Lower leg skin (tissue), 3 donors: ENCODE measurements at regions not wholly inside any gene's neighbourhood (a gene's known extent, or its start where the extent isn't known, plus 50 kb on each side); places are given as distances from the start of the nearest gene placed in this dataset.

Experiments
- POLR2A ChIP-seq, 2 donors: fragments of 450-650 bp; IDR thresholded peaks; one replicate each; pipeline ENCODE4 v1.6.1; 2016 to 2017; ENCODE audit warnings: antibody characterized with exemption in 2 of 2, mild to moderate bottlenecking in 1 of 2, moderate library complexity in 1 of 2
- TF ChIP-seq, protein P1 (sequence below), 3 donors: fragments of 450-650 bp; IDR thresholded peaks; one replicate each; pipeline ENCODE4 v1.5.1; 2016; ENCODE audit warnings: antibody characterized with exemption in 3 of 3, mild to moderate bottlenecking in 3 of 3, moderate library complexity in 2 of 3

DNA sequence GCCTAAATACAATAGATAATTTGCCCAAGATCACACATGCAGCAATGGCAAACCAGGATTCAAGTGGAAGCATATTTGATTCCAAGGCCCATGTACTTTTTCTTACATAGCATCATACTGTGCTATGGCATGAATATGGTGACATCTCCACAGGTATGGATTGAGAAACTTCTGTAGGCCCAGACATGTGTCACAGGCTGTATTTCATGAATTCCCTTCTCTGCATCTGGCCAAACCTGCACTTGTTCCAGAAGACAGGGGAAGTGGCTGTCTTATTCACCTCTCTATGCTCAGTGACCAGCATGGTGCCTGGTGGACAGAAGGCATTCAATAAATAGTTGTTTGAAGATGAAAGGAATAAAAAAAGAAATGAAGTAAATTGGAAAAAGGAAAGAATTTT is 77.3 kb upstream of the TMEM164 start:
- TF ChIP-seq, protein P1, sequence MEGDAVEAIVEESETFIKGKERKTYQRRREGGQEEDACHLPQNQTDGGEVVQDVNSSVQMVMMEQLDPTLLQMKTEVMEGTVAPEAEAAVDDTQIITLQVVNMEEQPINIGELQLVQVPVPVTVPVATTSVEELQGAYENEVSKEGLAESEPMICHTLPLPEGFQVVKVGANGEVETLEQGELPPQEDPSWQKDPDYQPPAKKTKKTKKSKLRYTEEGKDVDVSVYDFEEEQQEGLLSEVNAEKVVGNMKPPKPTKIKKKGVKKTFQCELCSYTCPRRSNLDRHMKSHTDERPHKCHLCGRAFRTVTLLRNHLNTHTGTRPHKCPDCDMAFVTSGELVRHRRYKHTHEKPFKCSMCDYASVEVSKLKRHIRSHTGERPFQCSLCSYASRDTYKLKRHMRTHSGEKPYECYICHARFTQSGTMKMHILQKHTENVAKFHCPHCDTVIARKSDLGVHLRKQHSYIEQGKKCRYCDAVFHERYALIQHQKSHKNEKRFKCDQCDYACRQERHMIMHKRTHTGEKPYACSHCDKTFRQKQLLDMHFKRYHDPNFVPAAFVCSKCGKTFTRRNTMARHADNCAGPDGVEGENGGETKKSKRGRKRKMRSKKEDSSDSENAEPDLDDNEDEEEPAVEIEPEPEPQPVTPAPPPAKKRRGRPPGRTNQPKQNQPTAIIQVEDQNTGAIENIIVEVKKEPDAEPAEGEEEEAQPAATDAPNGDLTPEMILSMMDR (IDR thresholded peaks at IDR 0.05): no peak
- no peak for TF ChIP-seq POLR2A (IDR thresholded peaks at IDR 0.05)
